PC-3 (cell line): ENCODE measurements at regions not wholly inside any gene's neighbourhood (a gene's known extent, or its start where the extent isn't known, plus 50 kb on each side); places are given as distances from the start of the nearest gene placed in this dataset.

Experiments used
- ATAC-seq: fragments of 200-7000 bp; cut with Tn5 transposase; 2 replicates; pipeline ENCODE4 v1.9.1; 2020; ENCODE audit warnings: mild to moderate bottlenecking, moderate library complexity
- BruUV-seq: library from RNA; stranded (reverse); fragments of 400-500 nt; replicated peaks from 2 replicates; lab custom pipeline; 2021; lab: Mats Ljungman, UMichigan
- CTCF ChIA-PET: fragments of 300-600 bp; sonication (Branson Sonifier 250); formaldehyde crosslinking; loops from one replicate; lab custom pipeline; 2022; ENCODE audit warnings: antibody characterized with exemption; lab: Charles Lee
- POLR2A ChIA-PET: fragments of 300-600 bp; sonication (Branson Sonifier 250); formaldehyde crosslinking; loops from one replicate; lab custom pipeline; 2022; ENCODE audit warnings: antibody characterized with exemption; ENCODE audit not compliant: unreplicated experiment; lab: Charles Lee
- DNase-seq: peaks from one replicate; pipeline ENCODE4 v3.0.0-alpha.2; 2015
- H2AFZ ChIP-seq: fragments of 300-600 bp; sonication (generic); 2 replicates; pipeline ENCODE4 v1.6.0; 2016; ENCODE audit warnings: antibody characterized with exemption, low read length
- H3F3A ChIP-seq: fragments of 300-600 bp; sonication (generic); one replicate; pipeline ENCODE4 v1.6.0; 2017; ENCODE audit warnings: antibody characterized with exemption, low read length, control low read depth, mild to moderate bottlenecking; ENCODE audit not compliant: unreplicated experiment
- H3K27ac ChIP-seq: fragments of 300-600 bp; sonication (generic); 2 replicates; pipeline ENCODE4 v1.5.1; 2016; ENCODE audit warnings: mild to moderate bottlenecking, low read length
- H3K27me3 ChIP-seq: fragments of 300-600 bp; sonication (generic); 2 replicates; pipeline ENCODE4 v1.6.1; 2016; ENCODE audit warnings: low read length, mixed read lengths
- H3K36me3 ChIP-seq: fragments of 300-600 bp; sonication (generic); 2 replicates; pipeline ENCODE4 v1.6.1; 2016; ENCODE audit warnings: low read depth, mixed run types, low read length, mixed read lengths
- H3K4me1 ChIP-seq: fragments of 300-600 bp; sonication (generic); 2 replicates; pipeline ENCODE4 v1.5.1; 2016; ENCODE audit warnings: low read length; ENCODE audit not compliant: insufficient read depth
- H3K4me2 ChIP-seq: fragments of 300-600 bp; sonication (generic); 2 replicates; pipeline ENCODE4 v1.6.0; 2016; ENCODE audit warnings: low read length
- H3K4me3 ChIP-seq: fragments of 300-600 bp; sonication (generic); 2 replicates; pipeline ENCODE4 v1.5.1; 2016; ENCODE audit warnings: mild to moderate bottlenecking, low read length, mixed read lengths
- H3K79me2 ChIP-seq: fragments of 300-600 bp; sonication (generic); 2 replicates; pipeline ENCODE4 v1.6.1; 2017; ENCODE audit warnings: low read length, mixed read lengths
- H3K9ac ChIP-seq: fragments of 300-600 bp; sonication (generic); 2 replicates; pipeline ENCODE4 v1.6.0; 2016; ENCODE audit warnings: mild to moderate bottlenecking, low read length
- H3K9me2 ChIP-seq: fragments of 300-600 bp; sonication (generic); replicated peaks from 2 replicates; pipeline ENCODE4 v1.6.1; 2016; ENCODE audit warnings: mixed run types, low read length, mixed read lengths
- H3K9me3 ChIP-seq: fragments of 300-600 bp; sonication (generic); 2 replicates; pipeline ENCODE4 v1.6.1; 2016; ENCODE audit warnings: low read length, mixed read lengths
- H4K20me1 ChIP-seq: fragments of 300-600 bp; sonication (generic); 2 replicates; pipeline ENCODE4 v1.6.1; 2016; ENCODE audit warnings: low read length, mixed read lengths
- CTCF ChIP-seq: fragments of 300-600 bp; sonication (generic); conservative IDR thresholded peaks from 2 replicates; pipeline ENCODE4 v1.5.1; 2017; ENCODE audit warnings: antibody characterized with exemption, low read depth, mild to moderate bottlenecking, low read length
- EZH2 ChIP-seq: fragments of 300-600 bp; sonication (generic); IDR thresholded peaks from one replicate; pipeline ENCODE4 v1.6.1; 2017; ENCODE audit warnings: antibody characterized with exemption, mild to moderate bottlenecking, low read length; ENCODE audit not compliant: unreplicated experiment
- EZH2phosphoT487 ChIP-seq: fragments of 300-600 bp; sonication (generic); IDR thresholded peaks from 2 replicates; pipeline ENCODE4 v1.6.1; 2018; ENCODE audit warnings: mild to moderate bottlenecking, antibody characterized with exemption, low read length, borderline replicate concordance
- intact Hi-C: fragments of 100-400 bp; cut with micrococcal nuclease; formaldehyde crosslinking; loops from 2 replicates; pipeline ENCODE4 v1.9.0; 2023

- Histone ChIP-seq H3K36me3 (no peaks in the 10 kb centered on the region), H3K27ac (no peak overlapping the region), H3K79me2 (no peaks in the 10 kb centered on the region), H3K4me3 (no peak overlapping the region), H4K20me1 (no peaks in the 10 kb centered on the region), H3K9ac (no peak overlapping the region), H2AFZ (no peak overlapping the region), H3K4me1 (no peaks in the 10 kb centered on the region), H3K27me3 (peaks cover 12% of the 10 kb centered on the region; the same call in 1 of the 2 replicates), H3K9me3 (no peaks in the 10 kb centered on the region), H3F3A (no peaks in the 10 kb centered on the region), H3K4me2 (no peak overlapping the region), H3K9me2 (no peaks in the 10 kb centered on the region)
- no peak for TF ChIP-seq EZH2phosphoT487
- TF ChIP-seq EZH2, result no peak
- no peak for TF ChIP-seq CTCF
- no TSS peak for BruUV-seq
- no peak for DNase-seq
- ATAC-seq, result no peak
- intact Hi-C loops, result no loop called here
- CTCF ChIA-PET, result no interaction called here
- POLR2A ChIA-PET, result no interaction called here
These were observed 323.9 kb upstream of the FAM241A start for GRCh38 chr4:111821342-111821741.

- no peaks in the 10 kb centered on the region for H3K36me3 ChIP-seq
- 0 out of 2 replicates have a peak, but pooled peaks cover 5% of the 10 kb centered on the region for H3K27me3 ChIP-seq
- H3K9me2 ChIP-seq, result no peaks in the 10 kb centered on the region
- no peaks in the 10 kb centered on the region for H3K79me2 ChIP-seq
- H3K4me1 ChIP-seq, result no peaks in the 10 kb centered on the region
- no TSS peak for BruUV-seq
- H3K4me3 ChIP-seq, result no peak overlapping the region
- no peaks in the 10 kb centered on the region for H4K20me1 ChIP-seq
- H3K9ac ChIP-seq, result no peak overlapping the region
- ATAC-seq (no peak), DNase-seq (no peak)
- intact Hi-C loops, result no loop called here
- no peak overlapping the region for H3K27ac ChIP-seq
- POLR2A ChIA-PET, result no interaction called here
- H3F3A ChIP-seq, result no peaks in the 10 kb centered on the region
- no peak for TF ChIP-seq CTCF
- TF ChIP-seq EZH2phosphoT487, result no peak
- no peak for TF ChIP-seq EZH2
- no peak overlapping the region for H2AFZ ChIP-seq
- no peaks in the 10 kb centered on the region for H3K9me3 ChIP-seq
- CTCF ChIA-PET, result no interaction called here
- H3K4me2 ChIP-seq, result no peak overlapping the region
These were observed 308.7 kb upstream of the FAM241A start for GRCh38 chr4:111836601-111837000.

GRCh38 chr4:111837761-111838160 is 307.5 kb upstream of the FAM241A start:
- no peaks in the 10 kb centered on the region for H4K20me1 ChIP-seq
- ChIA-PET CTCF (no interaction called here), POLR2A (no interaction called here)
- BruUV-seq, result no TSS peak
- H3K4me1 ChIP-seq, result no peaks in the 10 kb centered on the region
- DNase-seq (peak; percentile 4), ATAC-seq (no peak)
- no peaks in the 10 kb centered on the region for H3K36me3 ChIP-seq
- no peaks in the 10 kb centered on the region for H3F3A ChIP-seq
- no peak overlapping the region for H3K4me2 ChIP-seq
- no peaks in the 10 kb centered on the region for H3K79me2 ChIP-seq
- no peak overlapping the region for H3K4me3 ChIP-seq
- H3K9me3 ChIP-seq, result no peaks in the 10 kb centered on the region
- 0 out of 2 replicates have a peak, but pooled peaks cover 5% of the 10 kb centered on the region for H3K27me3 ChIP-seq
- H3K27ac ChIP-seq, result no peak overlapping the region
- H3K9ac ChIP-seq, result no peak overlapping the region
- no peak overlapping the region for H2AFZ ChIP-seq
- no peaks in the 10 kb centered on the region for H3K9me2 ChIP-seq
- TF ChIP-seq EZH2phosphoT487, result no peak
- TF ChIP-seq EZH2, result no peak
- no peak for TF ChIP-seq CTCF
- intact Hi-C loops, result no loop called here
